ENCODE measurements at regions not wholly inside any gene's neighbourhood (a gene's known extent, or its start where the extent isn't known, plus 50 kb on each side); places are given as distances from the start of the nearest gene placed in this dataset.

- H3K9me3 Mint-ChIP-seq: peaks cover 8% of the 10 kb centered on the region
- H3K4me3 Mint-ChIP-seq: no peak overlapping the region
- no peak for DNase-seq
- no peaks in the 10 kb centered on the region for H3K27me3 Mint-ChIP-seq (ENCODE audit: low read depth, poor library complexity)
- H3K36me3 Mint-ChIP-seq (ENCODE audit: low read depth): no peaks in the 10 kb centered on the region
- H3K4me1 Mint-ChIP-seq: no peaks in the 10 kb centered on the region
- TF ChIP-seq CTCF (IDR thresholded peaks at IDR 0.05): no peak
- no peak overlapping the region for H3K27ac Mint-ChIP-seq
Observed at GRCh38 chr14:44166611-44167010, 340.5 kb downstream of the FSCB start.

GRCh38 chr14:44165936-44166335 lies 341.1 kb downstream of the FSCB start:
- no peak overlapping the region for H3K4me3 Mint-ChIP-seq
- DNase-seq: no peak
- no peaks in the 10 kb centered on the region for H3K4me1 Mint-ChIP-seq
- H3K27me3 Mint-ChIP-seq (ENCODE audit: low read depth, poor library complexity): no peaks in the 10 kb centered on the region
- peaks cover 8% of the 10 kb centered on the region for H3K9me3 Mint-ChIP-seq
- H3K36me3 Mint-ChIP-seq (ENCODE audit: low read depth): no peaks in the 10 kb centered on the region
- TF ChIP-seq CTCF (IDR thresholded peaks at IDR 0.05): no peak
- no peak overlapping the region for H3K27ac Mint-ChIP-seq

- Mint-ChIP-seq H3K4me1 (no peaks in the 10 kb centered on the region), H3K4me3 (no peak overlapping the region), H3K27ac (no peak overlapping the region), H3K27me3 (ENCODE audit: low read depth, poor library complexity) (no peaks in the 10 kb centered on the region), H3K36me3 (ENCODE audit: low read depth) (no peaks in the 10 kb centered on the region), H3K9me3 (peaks cover 8% of the 10 kb centered on the region)
- no peak for TF ChIP-seq CTCF (IDR thresholded peaks at IDR 0.05)
- no peak for DNase-seq
Observed at GRCh38 chr14:44165286-44165685, 341.8 kb downstream of the FSCB start.

GRCh38 chr14:44163946-44164345 lies 343.1 kb downstream of the FSCB start:
- H3K9me3 Mint-ChIP-seq: peaks cover 8% of the 10 kb centered on the region
- no peaks in the 10 kb centered on the region for H3K4me1 Mint-ChIP-seq
- H3K4me3 Mint-ChIP-seq: no peak overlapping the region
- no peaks in the 10 kb centered on the region for H3K36me3 Mint-ChIP-seq (ENCODE audit: low read depth)
- H3K27ac Mint-ChIP-seq: no peak overlapping the region
- TF ChIP-seq CTCF (IDR thresholded peaks at IDR 0.05): no peak
- DNase-seq: no peak
- no peaks in the 10 kb centered on the region for H3K27me3 Mint-ChIP-seq (ENCODE audit: low read depth, poor library complexity)

GRCh38 chr14:44162197-44162596 lies 344.9 kb downstream of the FSCB start:
- H3K27ac Mint-ChIP-seq: no peak overlapping the region
- DNase-seq: no peak
- H3K36me3 Mint-ChIP-seq (ENCODE audit: low read depth): no peaks in the 10 kb centered on the region
- H3K4me1 Mint-ChIP-seq: no peaks in the 10 kb centered on the region
- H3K9me3 Mint-ChIP-seq: peaks cover 8% of the 10 kb centered on the region
- H3K27me3 Mint-ChIP-seq (ENCODE audit: low read depth, poor library complexity): no peaks in the 10 kb centered on the region
- no peak overlapping the region for H3K4me3 Mint-ChIP-seq
- TF ChIP-seq CTCF (IDR thresholded peaks at IDR 0.05): no peak

GRCh38 chr14:44154874-44155273 lies 352.2 kb downstream of the FSCB start:
- TF ChIP-seq CTCF (IDR thresholded peaks at IDR 0.05): no peak
- Mint-ChIP-seq H3K9me3 (peaks cover 15% of the 10 kb centered on the region), H3K4me1 (no peaks in the 10 kb centered on the region), H3K36me3 (ENCODE audit: low read depth) (no peaks in the 10 kb centered on the region), H3K27ac (no peak overlapping the region), H3K4me3 (no peak overlapping the region), H3K27me3 (ENCODE audit: low read depth, poor library complexity) (no peaks in the 10 kb centered on the region)
- no peak for DNase-seq

All from nephron progenitor cell (in vitro differentiated cells).